H1 (cell line): ENCODE measurements at regions not wholly inside any gene's neighbourhood (a gene's known extent, or its start where the extent isn't known, plus 50 kb on each side); places are given as distances from the start of the nearest gene placed in this dataset.
A peak's percentile ranks its signal among the peaks of the same experiment; 100 is the strongest.

Experiments used
- CTCF ChIA-PET: fragments of 300-600 bp; sonication (Branson Sonifier 250); formaldehyde crosslinking; loops from one replicate; lab custom pipeline; 2021; ENCODE audit not compliant: partially characterized antibody; lab: Charles Lee
- POLR2A ChIA-PET: fragments of 300-600 bp; sonication (Branson Sonifier 250); formaldehyde crosslinking; loops from one replicate; lab custom pipeline; 2021; ENCODE audit warnings: inconsistent platforms; ENCODE audit not compliant: partially characterized antibody; lab: Charles Lee
- DNase-seq, 2 experiments: peaks; one replicate each; pipeline versions ENCODE4 v3.0.0 to v3.0.0-alpha.2; 2010 to 2022; ENCODE audit warnings: low spot score in 2 of 2, low read depth in 1 of 2, mixed read lengths in 1 of 2
- FAIRE-seq: peaks from 2 replicates; lab custom pipeline; 2011; peaks lifted over from hg19 to GRCh38; lab: Jason Lieb, UNC
- H2AFZ ChIP-seq: 2 replicates; pipeline ENCODE4 v1.8.1; 2012; ENCODE audit warnings: low read length, inconsistent platforms
- H2AK5ac ChIP-seq: 2 replicates; pipeline ENCODE4 v1.6.1; 2013; ENCODE audit warnings: low read depth, low read length
- H2BK120ac ChIP-seq: replicated peaks from 2 replicates; pipeline ENCODE3; 2013; ENCODE audit warnings: low read depth, low read length, inconsistent platforms
- H2BK12ac ChIP-seq: 2 replicates; pipeline ENCODE4 v1.6.1; 2013; ENCODE audit warnings: low read depth, low read length
- H2BK15ac ChIP-seq: 2 replicates; pipeline ENCODE4 v1.6.1; 2013; ENCODE audit warnings: low read length
- H2BK20ac ChIP-seq: 2 replicates; pipeline ENCODE4 v1.6.1; 2013; ENCODE audit warnings: low read length
- H2BK5ac ChIP-seq: 2 replicates; pipeline ENCODE4 v1.6.1; 2013; ENCODE audit warnings: low read depth, low read length
- H3K14ac ChIP-seq: 2 replicates; pipeline ENCODE4 v1.6.1; 2013; ENCODE audit warnings: inconsistent platforms; ENCODE audit not compliant: insufficient read length
- H3K18ac ChIP-seq: 2 replicates; pipeline ENCODE4 v1.6.1; 2013; ENCODE audit warnings: low read length; ENCODE audit errors: extremely low read depth
- H3K23ac ChIP-seq: 2 replicates; pipeline ENCODE4 v1.6.1; 2013; ENCODE audit warnings: inconsistent platforms; ENCODE audit not compliant: insufficient read length
- H3K23me2 ChIP-seq: 2 replicates; pipeline ENCODE4 v1.6.1; 2013; ENCODE audit warnings: low read depth, low read length
- H3K27ac ChIP-seq: 2 replicates; pipeline ENCODE4 v1.6.1; 2011; ENCODE audit warnings: low read depth, low read length, inconsistent platforms
- H3K27me3 ChIP-seq, 4 experiments: replicated peaks in 1 of 4; 1 replicate in 1 of 4; 2 replicates in 3 of 4; pipeline versions ENCODE4 v1.6.1 to v1.8.1; 2011 to 2013; ENCODE audit warnings: low read length in 3 of 4, mild to moderate bottlenecking in 3 of 4, inconsistent platforms in 2 of 4, mixed read lengths in 2 of 4, moderate library complexity in 1 of 4; ENCODE audit not compliant: control insufficient read depth in 3 of 4, insufficient read depth in 3 of 4; ENCODE audit errors: extremely low read depth in 1 of 4
- H3K36me3 ChIP-seq, 4 experiments: 2 replicates each; pipeline versions ENCODE4 v1.6.1 to v1.8.1; 2011 to 2013; ENCODE audit warnings: mild to moderate bottlenecking in 4 of 4, low read length in 3 of 4, moderate library complexity in 2 of 4, control low read depth in 1 of 4, inconsistent platforms in 1 of 4; ENCODE audit not compliant: insufficient read depth in 4 of 4, control insufficient read depth in 2 of 4
- H3K4ac ChIP-seq: replicated peaks from 2 replicates; pipeline ENCODE3; 2013; ENCODE audit warnings: low read length, low read depth, mixed read lengths, inconsistent platforms; ENCODE audit not compliant: insufficient read length
- H3K4me1 ChIP-seq, 4 experiments: replicated peaks in 1 of 4; 1 replicate in 1 of 4; 2 replicates in 3 of 4; pipeline versions ENCODE4 v1.6.1 to v1.8.1; 2011 to 2013; ENCODE audit warnings: low read length in 3 of 4, inconsistent platforms in 2 of 4, mixed read lengths in 1 of 4; ENCODE audit not compliant: insufficient read depth in 4 of 4, control insufficient read depth in 3 of 4
- H3K4me2 ChIP-seq, 2 experiments: 2 replicates each; pipeline versions ENCODE4 v1.6.1 to v1.8.1; 2011 to 2013; ENCODE audit warnings: low read depth in 2 of 2, low read length in 2 of 2, control low read depth in 1 of 2, inconsistent platforms in 1 of 2, mild to moderate bottlenecking in 1 of 2; ENCODE audit not compliant: insufficient read depth in 1 of 2
- H3K4me3 ChIP-seq, 4 experiments: fragments of 200-600, 300-600 bp in 1 of 4; sonication (generic), shearing (Covaris generic), sonication (Bioruptor Twin) in 1 of 4; 2 replicates each; pipeline versions ENCODE4 v1.5.1 to v1.8.1; 2011 to 2016; ENCODE audit warnings: low read length in 4 of 4, low read depth in 3 of 4, control low read depth in 2 of 4, inconsistent platforms in 2 of 4, mild to moderate bottlenecking in 2 of 4, mixed read lengths in 1 of 4, moderate library complexity in 1 of 4; ENCODE audit not compliant: insufficient read depth in 2 of 4; ENCODE audit errors: extremely low read depth in 1 of 4
- H3K56ac ChIP-seq: replicated peaks from 2 replicates; pipeline ENCODE3; 2013; ENCODE audit warnings: low read depth, mild to moderate bottlenecking, mixed read lengths, low read length, inconsistent platforms; ENCODE audit not compliant: insufficient read length
- H3K79me1 ChIP-seq: 2 replicates; pipeline ENCODE4 v1.6.1; 2013; ENCODE audit warnings: low read depth, low read length, control low read depth
- H3K79me2 ChIP-seq, 2 experiments: 2 replicates each; pipeline versions ENCODE4 v1.6.1 to v1.8.1; 2012 to 2013; ENCODE audit warnings: low read length in 2 of 2, mild to moderate bottlenecking in 2 of 2, inconsistent platforms in 1 of 2; ENCODE audit not compliant: insufficient read depth in 2 of 2, control insufficient read depth in 1 of 2
- H3K9ac ChIP-seq, 4 experiments: replicated peaks in 1 of 4; 1 replicate in 1 of 4; 2 replicates in 3 of 4; pipeline versions ENCODE4 v1.6.1 to v1.8.1; 2011 to 2013; ENCODE audit warnings: low read depth in 3 of 4, low read length in 3 of 4, control low read depth in 2 of 4, mild to moderate bottlenecking in 2 of 4, moderate library complexity in 2 of 4, inconsistent platforms in 1 of 4; ENCODE audit errors: extremely low read depth in 1 of 4
- H3K9me3 ChIP-seq, 2 experiments: 2 replicates each; pipeline versions ENCODE4 v1.6.1 to v1.8.1; 2012 to 2013; ENCODE audit warnings: mild to moderate bottlenecking in 2 of 2, moderate library complexity in 2 of 2, control low read depth in 1 of 2, inconsistent platforms in 1 of 2, low read depth in 1 of 2, low read length in 1 of 2, mixed read lengths in 1 of 2; ENCODE audit not compliant: insufficient read depth in 2 of 2
- H4K20me1 ChIP-seq, 2 experiments: replicated peaks in 1 of 2; 2 replicates each; pipeline versions ENCODE3 to v1.8.1; 2011 to 2013; ENCODE audit warnings: inconsistent platforms in 2 of 2, low read length in 2 of 2, mild to moderate bottlenecking in 1 of 2; ENCODE audit not compliant: insufficient read depth in 2 of 2, control insufficient read depth in 1 of 2
- H4K5ac ChIP-seq: 2 replicates; pipeline ENCODE4 v1.6.1; 2013; ENCODE audit warnings: low read length, low read depth, mixed read lengths, inconsistent platforms; ENCODE audit not compliant: insufficient read length
- H4K8ac ChIP-seq: 2 replicates; pipeline ENCODE4 v1.8.0; 2013; ENCODE audit warnings: mild to moderate bottlenecking, moderate library complexity, low read length, inconsistent platforms; ENCODE audit not compliant: insufficient read depth; ENCODE audit errors: extremely low read depth
- H4K91ac ChIP-seq: replicated peaks from 2 replicates; pipeline ENCODE3; 2013; ENCODE audit warnings: low read length, mixed read lengths, inconsistent platforms; ENCODE audit not compliant: insufficient read length
- ASH2L ChIP-seq: fragments of 200-600, 300-600 bp; sonication (generic); IDR thresholded peaks from one replicate; pipeline ENCODE4 v1.7.1; 2017; ENCODE audit warnings: low read length
- CBX5 ChIP-seq: fragments of 300-800, 300-1000 bp; sonication (generic); IDR thresholded peaks from 2 replicates; pipeline ENCODE4 v1.7.1; 2016; ENCODE audit warnings: antibody characterized with exemption, low read length, low read depth
- FOSL1 ChIP-seq: IDR thresholded peaks from 2 replicates; pipeline ENCODE4 v1.6.1; 2011; ENCODE audit warnings: mild to moderate bottlenecking, low read depth, low read length, moderate library complexity; ENCODE audit not compliant: insufficient read depth
- MAFK ChIP-seq: IDR thresholded peaks from 2 replicates; pipeline ENCODE4 v1.6.1; 2012; ENCODE audit warnings: low read depth, mild to moderate bottlenecking, improper control_type of control experiment, low read length
- NRF1 ChIP-seq: IDR thresholded peaks from 2 replicates; pipeline ENCODE4 v1.6.1; 2011; ENCODE audit warnings: mild to moderate bottlenecking, low read depth, low read length, improper control_type of control experiment
- POLR2A ChIP-seq, 2 experiments: IDR thresholded peaks; 1 replicate in 1 of 2; 2 replicates in 1 of 2; pipeline ENCODE4 v1.6.1; 2011; ENCODE audit warnings: low read depth in 2 of 2, low read length in 2 of 2, mild to moderate bottlenecking in 2 of 2; ENCODE audit errors: control extremely low read depth in 1 of 2
- RAD21 ChIP-seq, 2 experiments: IDR thresholded peaks in 1 of 2; conservative IDR thresholded peaks in 1 of 2; 2 replicates each; pipeline ENCODE4 v1.6.1; 2011; ENCODE audit warnings: low read depth in 2 of 2, low read length in 2 of 2, improper control_type of control experiment in 1 of 2, inconsistent platforms in 1 of 2, mild to moderate bottlenecking in 1 of 2, moderate library complexity in 1 of 2
- SIRT6 ChIP-seq: IDR thresholded peaks from one replicate; pipeline ENCODE4 v1.7.1; 2012; ENCODE audit warnings: low read length, inconsistent platforms
- TAF1 ChIP-seq: IDR thresholded peaks from 2 replicates; pipeline ENCODE4 v1.6.1; 2011; ENCODE audit warnings: mild to moderate bottlenecking, low read depth, low read length
- TCF12 ChIP-seq: IDR thresholded peaks from 2 replicates; pipeline ENCODE4 v1.6.1; 2011; ENCODE audit warnings: low read depth, mild to moderate bottlenecking, low read length
- TEAD4 ChIP-seq: IDR thresholded peaks from 2 replicates; pipeline ENCODE4 v1.6.1; 2012; ENCODE audit warnings: low read depth, low read length, inconsistent platforms, mixed read lengths
- USF2 ChIP-seq: IDR thresholded peaks from 2 replicates; pipeline ENCODE4 v1.6.1; 2011; ENCODE audit warnings: low read length, improper control_type of control experiment
- YY1 ChIP-seq: IDR thresholded peaks from 2 replicates; pipeline ENCODE4 v1.6.1; 2011; ENCODE audit warnings: low read depth, mild to moderate bottlenecking, low read length
- WGBS, 2 experiments: shearing (Covaris generic) in 1 of 2; methylation state at CpG; one replicate each; pipeline versions ENCODE4 v1.1.6 to v1.1.7; 2013 to 2015; ENCODE audit warnings: low lambda C conversion rate in 2 of 2, mixed read lengths in 2 of 2, inconsistent platforms in 1 of 2, low coverage in 1 of 2, missing lambda C conversion rate in 1 of 2; ENCODE audit not compliant: insufficient replicate concordance in 2 of 2, insufficient coverage in 1 of 2, insufficient read length in 1 of 2; ENCODE audit errors: extremely low coverage in 1 of 2, missing lambda C conversion rate in 1 of 2; 5-methylcytosine and 5-hydroxymethylcytosine counted together

GRCh38 chr2:128568106-128568505, 249.4 kb upstream of the HS6ST1 start:
- no peak overlapping the region for H3K4me3 ChIP-seq
- H3K36me3 ChIP-seq: no peaks in the 10 kb centered on the region
- H3K79me1 ChIP-seq: no peaks in the 10 kb centered on the region
- ChIA-PET POLR2A (interaction anchor here (1.0 kb wide), 1 partner anchor 77 kb away, joined by 4 read pairs; no protein-coding TSS in a partner anchor), CTCF (interaction anchor here (1.3 kb wide), 1 partner anchor 14 kb away, joined by 4 read pairs; no protein-coding TSS in a partner anchor)
- no peak overlapping the region for H3K4me2 ChIP-seq
- no peak overlapping the region for H3K27ac ChIP-seq
- H3K18ac ChIP-seq: no peak overlapping the region
- H3K56ac ChIP-seq: no peak overlapping the region
- H3K4ac ChIP-seq: no peak overlapping the region
- FAIRE-seq: peak; percentile 92
- H4K5ac ChIP-seq: no peak overlapping the region
- TF ChIP-seq TCF12 (0 out of 2 replicates have a peak, but pooled peaks have one; percentile 49), NRF1 (no peak), USF2 (peak; percentile 81), ASH2L (peak; percentile 21), TEAD4 (peak; percentile 79; the same call in 1 of the 2 replicates), RAD21 (IDR thresholded peaks at IDR 0.05 in 1 of 2, conservative IDR thresholded peaks at IDR 0.05 in 1 of 2; ENCODE audit: low read depth in 2 of 2, low read length in 2 of 2) (peak in 1 of 2 experiments; percentile 19; a peak in 1 of 4 replicates), TAF1 (no peak), MAFK (no peak), POLR2A (IDR thresholded peaks at IDR 0.05; ENCODE audit: control extremely low read depth in 1 of 2, low read depth in 2 of 2, low read length in 2 of 2) (no peak), FOSL1 (no peak), CBX5 (no peak), SIRT6 (no peak), YY1 (peak; percentile 66; the same call in 1 of the 2 replicates)
- no peaks in the 10 kb centered on the region for H3K27me3 ChIP-seq
- no peak overlapping the region for H4K91ac ChIP-seq
- H2AK5ac ChIP-seq: no peak overlapping the region
- no peak overlapping the region for H2BK15ac ChIP-seq
- no peak overlapping the region for H2BK120ac ChIP-seq
- no peak overlapping the region for H2BK5ac ChIP-seq
- peak; percentile 49 to 64 for DNase-seq
- H4K8ac ChIP-seq: no peak overlapping the region
- no peak overlapping the region for H2AFZ ChIP-seq
- H3K23me2 ChIP-seq: no peaks in the 10 kb centered on the region
- H3K9me3 ChIP-seq: no peaks in the 10 kb centered on the region
- H3K23ac ChIP-seq: no peak overlapping the region
- H4K20me1 ChIP-seq: no peaks in the 10 kb centered on the region
- no peaks in the 10 kb centered on the region; a peak in 2 of 7 replicates for H3K4me1 ChIP-seq
- H3K14ac ChIP-seq: no peak overlapping the region
- H3K79me2 ChIP-seq: no peaks in the 10 kb centered on the region
- H2BK12ac ChIP-seq: no peak overlapping the region
- WGBS, 2 experiments: 37% methylated on average over 5 of the region's 5 CpGs; no CpG with 5 or more reads in 1 of the 2 experiments
- H3K9ac ChIP-seq: no peak overlapping the region
- no peak overlapping the region for H2BK20ac ChIP-seq
